NCI-H510A treated with DMSO at 0.1 percent for 48 hours (cell line): ENCODE measurements at regions not wholly inside any gene's neighbourhood (a gene's known extent, or its start where the extent isn't known, plus 50 kb on each side); places are given as distances from the start of the nearest gene placed in this dataset.
"Not testable (repeated sequence)": the region's sequence is repeated elsewhere in the genome, so short reads cannot be mapped to it uniquely, and the experiment has no call there.

Experiments used
- DNase-seq: peaks from one replicate; lab custom pipeline; 2025; lab: John Stamatoyannopoulos, UW

DNA sequence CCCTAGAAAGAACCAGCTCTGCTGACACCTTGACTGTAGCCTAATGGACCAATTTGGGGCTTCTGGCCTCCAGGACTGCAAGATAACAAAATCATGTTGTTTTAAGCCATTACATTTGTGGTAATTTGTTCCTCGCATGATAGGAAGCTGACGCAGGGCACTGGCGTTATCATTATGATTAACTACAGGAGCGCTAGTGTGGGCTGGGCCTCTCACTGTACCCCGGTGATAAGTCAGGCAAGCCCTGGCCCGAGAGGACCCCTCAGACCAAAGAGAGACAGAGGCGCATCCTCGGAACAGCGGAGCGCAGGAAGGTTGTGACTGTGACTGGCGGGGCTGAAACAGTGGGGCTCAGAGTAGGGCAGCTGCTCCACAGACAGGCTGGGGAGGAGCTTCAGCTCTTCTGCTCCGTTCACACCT, 150.3 kb upstream of the CHST15 start:
- DNase-seq: no peak

GRCh38 chr10:124242791-124243190, 149.4 kb upstream of the CHST15 start:
- DNase-seq: no peak

DNA sequence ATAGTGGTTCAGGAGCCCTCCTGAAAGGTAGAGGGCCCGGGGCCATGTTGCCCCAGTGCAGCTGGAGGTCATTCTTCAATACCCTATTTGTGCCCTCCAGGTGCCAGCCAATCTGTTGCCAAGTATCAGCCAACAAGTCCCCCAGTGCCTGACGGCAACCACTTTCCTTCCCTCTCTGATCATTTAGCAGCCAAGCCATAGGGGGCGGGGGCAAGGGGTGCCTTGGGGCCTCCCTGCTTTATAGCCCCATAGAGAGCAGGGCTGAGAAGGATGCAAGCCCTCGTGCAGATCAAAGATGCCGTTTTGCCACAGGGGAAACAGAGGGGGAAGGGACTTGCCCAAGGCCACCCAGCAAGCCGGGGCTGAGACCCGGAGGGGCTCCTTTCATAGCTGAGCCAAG, 149.0 kb upstream of the CHST15 start:
- DNase-seq: no peak

GRCh38 chr10:124241510-124241909, 148.1 kb upstream of the CHST15 start:
- not testable (repeated sequence) for DNase-seq

DNA sequence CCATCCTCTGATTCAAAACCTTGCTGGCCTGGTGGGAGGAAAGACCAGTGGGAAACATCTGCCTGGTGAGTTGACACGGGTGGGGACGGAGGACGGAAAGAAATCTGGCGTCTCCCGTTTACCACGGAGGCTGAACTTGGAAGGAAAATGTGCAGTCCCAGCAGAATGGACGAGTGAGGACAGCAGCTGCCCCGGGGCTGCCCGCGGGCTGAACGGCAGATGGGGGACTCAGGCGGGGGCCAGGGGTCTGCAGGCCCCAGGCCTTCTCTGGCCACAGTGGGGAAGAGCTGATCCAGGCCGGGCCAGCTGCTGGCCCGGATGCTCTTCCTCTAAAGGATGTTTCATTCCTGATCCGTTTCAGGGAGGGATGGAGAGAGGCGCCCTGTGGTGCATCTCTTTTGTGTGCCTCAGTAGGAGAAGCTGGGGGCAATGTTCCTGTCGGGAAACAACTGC, 147.5 kb upstream of the CHST15 start:
- DNase-seq: no peak

GRCh38 chr10:124239696-124240095, 146.3 kb upstream of the CHST15 start:
- DNase-seq: no peak

GRCh38 chr10:124239134-124239533, 145.7 kb upstream of the CHST15 start:
- no peak for DNase-seq

- DNase-seq: no peak
Measured at GRCh38 chr10:124238367-124238766, 145.0 kb upstream of the CHST15 start.

DNA sequence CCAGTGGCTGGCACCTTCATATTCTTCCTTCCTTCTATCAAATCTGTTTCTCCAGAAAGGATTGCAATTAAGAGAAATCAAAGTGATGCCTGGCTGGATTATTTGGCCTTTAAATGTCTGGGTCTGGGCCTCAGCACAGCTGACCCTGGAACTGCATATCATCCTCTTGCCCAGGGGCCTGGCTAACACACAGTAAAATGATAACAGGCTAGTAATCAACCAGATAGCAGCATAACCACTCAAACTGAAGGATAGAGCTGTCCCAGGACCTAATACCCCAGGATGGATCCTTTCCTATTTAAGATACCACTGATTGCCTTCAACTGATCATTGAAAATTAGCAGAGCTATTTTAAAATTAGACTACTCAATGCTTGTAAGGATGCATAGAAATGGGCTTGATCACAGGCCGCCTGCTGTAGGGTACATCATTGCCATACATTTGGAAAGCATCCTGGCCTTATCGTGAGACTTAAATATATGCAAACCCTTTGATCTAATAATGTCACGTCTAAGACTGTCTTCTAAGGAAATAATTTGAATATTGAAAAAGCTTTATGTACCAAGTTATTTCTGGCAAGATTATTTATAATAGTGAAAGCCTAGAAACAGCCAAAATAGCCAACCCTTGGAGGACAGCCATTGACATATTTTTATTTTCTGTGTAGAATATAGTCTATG, 144.0 kb upstream of the CHST15 start:
- no peak for DNase-seq

DNA sequence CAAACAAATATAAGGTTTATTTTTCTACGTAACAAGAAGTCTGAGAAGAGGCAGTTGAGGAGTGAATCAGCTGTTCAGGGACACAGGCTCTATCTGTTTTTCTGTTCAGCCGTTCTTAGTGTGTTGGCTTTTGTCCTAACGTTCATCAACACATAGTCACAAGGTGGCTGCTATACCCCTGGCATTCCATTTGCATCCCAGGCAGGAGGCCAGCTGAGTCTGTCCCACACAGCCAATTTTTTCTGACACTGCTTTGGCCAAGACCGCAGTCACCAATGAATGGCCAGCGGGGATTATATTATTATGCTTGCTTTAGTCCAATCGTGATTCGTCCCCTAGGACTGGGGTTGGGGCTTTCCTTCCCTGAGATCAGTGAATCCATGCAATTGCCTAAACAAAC, 143.4 kb upstream of the CHST15 start:
- DNase-seq: no peak

- DNase-seq: no peak
Measured at GRCh38 chr10:124236136-124236535, 142.7 kb upstream of the CHST15 start.

DNA sequence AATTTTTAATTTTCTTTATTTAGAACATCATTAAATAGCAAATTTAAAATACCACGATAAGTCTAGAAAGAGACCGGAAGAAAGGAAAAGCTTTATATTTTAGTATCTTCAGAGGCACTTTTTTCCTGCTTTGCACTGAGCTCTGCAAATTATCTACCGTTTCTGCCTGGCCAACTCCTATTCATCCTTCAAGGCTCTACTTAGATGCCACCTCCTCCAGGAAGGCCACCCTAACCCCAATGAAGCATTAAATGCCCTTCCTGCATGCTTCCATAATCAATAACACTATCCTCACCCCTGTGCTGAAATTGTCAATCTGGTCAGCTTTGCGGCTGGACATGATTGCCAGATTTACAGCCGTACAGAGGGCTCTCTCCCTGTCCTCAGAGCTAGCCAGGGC, 141.8 kb upstream of the CHST15 start:
- DNase-seq: no peak

GRCh38 chr10:124233546-124234138, 140.2 kb upstream of the CHST15 start:
- no peak for DNase-seq

- no peak for DNase-seq
Measured at GRCh38 chr10:124232686-124233545, 139.5 kb upstream of the CHST15 start.

DNA sequence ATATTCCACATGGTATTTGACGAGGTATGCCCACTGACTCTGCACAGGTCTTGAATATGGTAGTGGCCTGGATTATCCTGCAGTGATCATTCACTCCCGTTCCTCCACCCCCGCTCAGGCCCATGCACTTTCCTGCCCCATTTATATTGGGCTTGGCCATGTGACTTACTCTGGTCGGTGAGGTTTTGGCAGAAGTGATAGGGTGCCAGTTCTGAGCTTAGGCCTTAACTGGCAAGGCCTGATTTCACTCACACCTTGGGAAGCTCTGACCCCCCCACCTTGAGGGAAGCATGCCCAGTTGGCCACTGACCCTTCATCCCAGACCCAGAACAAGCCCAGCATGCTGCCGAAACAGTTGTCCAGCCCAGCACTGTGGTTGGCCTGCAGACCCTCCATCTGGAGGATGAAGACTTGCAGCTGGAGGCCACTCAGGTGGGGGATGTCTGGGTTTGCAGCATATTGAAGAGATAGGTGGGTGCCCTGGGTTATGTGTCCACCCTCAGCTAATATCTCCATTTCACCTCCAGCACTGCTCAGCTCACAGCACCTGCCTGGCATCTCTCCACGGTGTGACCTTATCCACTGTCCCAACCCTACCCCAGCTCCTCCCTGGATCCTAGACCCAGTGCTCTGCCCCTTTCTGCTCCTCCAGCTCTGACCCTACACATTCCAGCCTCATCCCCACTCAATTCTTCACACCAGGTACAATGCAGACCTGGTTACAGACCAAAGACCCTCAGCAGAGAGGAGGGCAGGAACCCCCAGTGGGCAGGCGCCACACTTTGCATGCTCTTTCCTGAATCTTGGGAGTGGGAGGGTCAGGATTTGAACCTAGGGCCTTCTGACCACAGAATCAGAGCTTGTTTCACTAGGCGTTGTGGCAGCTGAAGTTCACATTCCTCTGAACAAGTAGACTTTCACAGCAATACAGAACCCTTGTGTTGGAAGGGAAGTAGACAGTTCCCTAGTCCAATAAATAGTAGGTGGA, 138.1 kb upstream of the CHST15 start:
- DNase-seq: no peak

GRCh38 chr10:124230635-124231167, 137.3 kb upstream of the CHST15 start:
- DNase-seq: no peak

GRCh38 chr10:124229989-124230634, 136.7 kb upstream of the CHST15 start:
- DNase-seq: no peak

GRCh38 chr10:124229201-124229988, 136.0 kb upstream of the CHST15 start:
- no peak for DNase-seq

GRCh38 chr10:124228471-124228870, 135.1 kb upstream of the CHST15 start:
- DNase-seq: no peak

GRCh38 chr10:124227988-124228387, 134.6 kb upstream of the CHST15 start:
- DNase-seq: no peak
